GM19452 (cell line): ENCODE measurements at regions not wholly inside any gene's neighbourhood (a gene's known extent, or its start where the extent isn't known, plus 50 kb on each side); places are given as distances from the start of the nearest gene placed in this dataset.
A peak's percentile ranks its signal among the peaks of the same experiment; 100 is the strongest.

ENCODE experiments used
- ATAC-seq: cut with Tn5 transposase; IDR thresholded peaks from one replicate; pipeline ENCODE4 v1.9.1; 2021; ENCODE audit not compliant: unreplicated experiment

GRCh38 chr2:128710729-128711128 lies 392.1 kb upstream of the HS6ST1 start:
- no peak for ATAC-seq

- no peak for ATAC-seq
These were observed 395.6 kb upstream of the HS6ST1 start for GRCh38 chr2:128714285-128714684.

- no peak for ATAC-seq
These were observed 396.2 kb upstream of the HS6ST1 start for GRCh38 chr2:128714851-128715312.

- no peak for ATAC-seq
These were observed 396.7 kb upstream of the HS6ST1 start for GRCh38 chr2:128715360-128715759.

- no peak for ATAC-seq
These were observed 397.6 kb upstream of the HS6ST1 start for GRCh38 chr2:128716299-128716721.

- ATAC-seq = no peak
These were observed 399.4 kb upstream of the HS6ST1 start for GRCh38 chr2:128717758-128718710.

- no peak for ATAC-seq
These were observed 401.7 kb upstream of the HS6ST1 start for GRCh38 chr2:128720080-128721022.

- no peak for ATAC-seq
These were observed 402.4 kb upstream of the HS6ST1 start for GRCh38 chr2:128721096-128721495.

GRCh38 chr2:128722489-128722888 lies 403.8 kb upstream of the HS6ST1 start:
- ATAC-seq = no peak

- no peak for ATAC-seq
These were observed 405.9 kb upstream of the HS6ST1 start for GRCh38 chr2:128724547-128724946.

- no peak for ATAC-seq
These were observed 406.3 kb upstream of the HS6ST1 start for GRCh38 chr2:128724972-128725371.

- no peak for ATAC-seq
These were observed 407.6 kb upstream of the HS6ST1 start for GRCh38 chr2:128726236-128726635.

GRCh38 chr2:128726911-128727310 lies 408.2 kb upstream of the HS6ST1 start:
- peak; percentile 69 for ATAC-seq

GRCh38 chr2:128727404-128727803 lies 408.7 kb upstream of the HS6ST1 start:
- peak; percentile 70 for ATAC-seq

- ATAC-seq = peak; percentile 50
These were observed 409.2 kb upstream of the HS6ST1 start for GRCh38 chr2:128727914-128728313.

- ATAC-seq = no peak
These were observed 410.4 kb upstream of the HS6ST1 start for GRCh38 chr2:128729051-128729450.

- ATAC-seq = no peak
These were observed 413.5 kb upstream of the HS6ST1 start for GRCh38 chr2:128731994-128732650.

- peak; percentile 48 for ATAC-seq
These were observed 414.3 kb upstream of the HS6ST1 start for GRCh38 chr2:128732976-128733431.

- no peak for ATAC-seq
These were observed 414.8 kb upstream of the HS6ST1 start for GRCh38 chr2:128733450-128733849.

- ATAC-seq = peak; percentile 35
These were observed 416.0 kb upstream of the HS6ST1 start for GRCh38 chr2:128734521-128735295.
